Astrocyte (in vitro differentiated cells and primary cell): ENCODE measurements at regions not wholly inside any gene's neighbourhood (a gene's known extent, or its start where the extent isn't known, plus 50 kb on each side); places are given as distances from the start of the nearest gene placed in this dataset.

Experiments used
- EZH2 ChIP-seq: IDR thresholded peaks from 2 replicates; pipeline ENCODE4 v1.6.1; 2012; ENCODE audit warnings: mild to moderate bottlenecking, low read length, inconsistent platforms; ENCODE audit not compliant: insufficient read depth
- TF ChIP-seq, protein P1 (sequence below): IDR thresholded peaks from 2 replicates; pipeline ENCODE4 v1.5.1; 2011; ENCODE audit warnings: low read depth, mild to moderate bottlenecking, inconsistent platforms, low read length, moderate library complexity; ENCODE audit not compliant: insufficient read depth

GRCh38 chr2:56770490-56770889, 586.7 kb downstream of the CCDC85A start:
- TF ChIP-seq, protein P1, sequence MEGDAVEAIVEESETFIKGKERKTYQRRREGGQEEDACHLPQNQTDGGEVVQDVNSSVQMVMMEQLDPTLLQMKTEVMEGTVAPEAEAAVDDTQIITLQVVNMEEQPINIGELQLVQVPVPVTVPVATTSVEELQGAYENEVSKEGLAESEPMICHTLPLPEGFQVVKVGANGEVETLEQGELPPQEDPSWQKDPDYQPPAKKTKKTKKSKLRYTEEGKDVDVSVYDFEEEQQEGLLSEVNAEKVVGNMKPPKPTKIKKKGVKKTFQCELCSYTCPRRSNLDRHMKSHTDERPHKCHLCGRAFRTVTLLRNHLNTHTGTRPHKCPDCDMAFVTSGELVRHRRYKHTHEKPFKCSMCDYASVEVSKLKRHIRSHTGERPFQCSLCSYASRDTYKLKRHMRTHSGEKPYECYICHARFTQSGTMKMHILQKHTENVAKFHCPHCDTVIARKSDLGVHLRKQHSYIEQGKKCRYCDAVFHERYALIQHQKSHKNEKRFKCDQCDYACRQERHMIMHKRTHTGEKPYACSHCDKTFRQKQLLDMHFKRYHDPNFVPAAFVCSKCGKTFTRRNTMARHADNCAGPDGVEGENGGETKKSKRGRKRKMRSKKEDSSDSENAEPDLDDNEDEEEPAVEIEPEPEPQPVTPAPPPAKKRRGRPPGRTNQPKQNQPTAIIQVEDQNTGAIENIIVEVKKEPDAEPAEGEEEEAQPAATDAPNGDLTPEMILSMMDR = no peak
- TF ChIP-seq EZH2 = no peak
